ENCODE measurements at regions not wholly inside any gene's neighbourhood (a gene's known extent, or its start where the extent isn't known, plus 50 kb on each side); places are given as distances from the start of the nearest gene placed in this dataset.
"Not testable (repeated sequence)": the region's sequence is repeated elsewhere in the genome, so short reads cannot be mapped to it uniquely, and the experiment has no call there.

GRCh38 chr1:94672934-94673333 lies 131.4 kb upstream of the F3 start:
- no peak for DNase-seq

DNA sequence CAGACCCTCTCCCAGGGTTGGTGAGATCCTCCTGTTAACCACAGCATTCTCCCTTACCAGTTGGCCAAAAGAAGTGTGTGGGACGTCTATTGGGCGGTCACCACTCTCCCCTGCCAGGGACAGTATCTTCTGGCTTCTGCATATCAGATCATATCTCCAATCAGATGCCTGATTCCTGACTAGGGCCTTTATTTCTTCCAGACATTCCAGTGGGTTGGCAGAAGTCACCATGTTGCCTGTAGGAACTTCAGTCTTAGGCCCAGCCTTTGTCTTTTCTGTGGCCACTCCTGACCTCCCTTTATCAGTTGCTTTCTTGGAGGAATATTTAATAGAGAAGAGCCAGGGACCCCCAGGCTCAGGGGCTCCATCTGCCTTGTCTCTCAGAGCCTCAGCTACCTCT lies 130.4 kb upstream of the F3 start:
- DNase-seq = no peak

DNA sequence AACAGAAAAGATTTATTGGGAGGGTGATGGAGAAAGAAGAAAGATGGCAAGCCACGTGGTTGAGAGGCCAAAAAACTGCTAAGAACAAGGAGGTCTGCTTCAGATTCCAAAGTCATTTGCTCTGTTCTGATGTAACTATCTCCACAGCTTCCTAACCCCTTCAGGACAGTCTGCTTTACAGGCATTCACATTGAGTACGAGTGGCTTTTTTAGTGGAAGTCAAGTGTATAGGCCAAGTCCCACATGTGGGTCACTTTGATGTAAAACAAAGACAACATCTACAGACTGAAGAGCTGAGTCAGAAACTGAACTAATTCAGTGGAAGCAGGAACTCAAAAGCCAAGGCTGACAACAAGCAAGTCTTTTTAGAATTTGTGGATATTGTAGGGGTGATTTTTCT lies 128.7 kb upstream of the F3 start:
- no peak for DNase-seq

GRCh38 chr1:94669198-94669597 lies 127.6 kb upstream of the F3 start:
- DNase-seq = no peak

- no peak for DNase-seq
These were observed 127.0 kb upstream of the F3 start for GRCh38 chr1:94668528-94668927.

GRCh38 chr1:94667818-94668217 lies 126.3 kb upstream of the F3 start:
- DNase-seq = no peak

GRCh38 chr1:94666797-94667196 lies 125.2 kb upstream of the F3 start:
- no peak for DNase-seq

DNA sequence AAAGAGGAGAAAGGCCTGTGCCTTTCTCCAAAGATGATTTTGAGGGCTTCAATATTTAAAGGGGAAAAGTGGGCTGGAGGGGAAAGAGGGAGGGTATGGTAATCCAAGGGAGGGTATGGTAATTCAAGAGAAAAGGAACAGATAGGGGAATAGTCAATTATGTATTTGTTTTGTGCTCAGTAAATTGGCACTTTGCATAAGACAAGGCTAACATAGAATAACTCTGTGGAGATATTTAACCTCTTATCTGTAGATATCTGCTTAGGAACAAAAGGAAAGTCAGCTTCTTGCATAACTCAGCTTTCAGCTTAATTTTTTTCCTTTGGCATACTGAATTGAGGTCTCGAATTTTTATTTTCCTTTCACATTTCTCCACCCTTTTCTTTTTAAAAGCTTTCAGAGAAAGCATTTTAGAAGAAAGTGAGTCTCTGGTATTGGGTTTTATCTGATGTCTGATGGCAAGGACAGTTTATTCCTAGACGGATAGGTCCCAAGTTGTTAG lies 119.9 kb upstream of the F3 start:
- DNase-seq = no peak

- no peak for DNase-seq
These were observed 119.4 kb upstream of the F3 start for GRCh38 chr1:94660994-94661393.

GRCh38 chr1:94660258-94660657 lies 118.7 kb upstream of the F3 start:
- no peak for DNase-seq

GRCh38 chr1:94659202-94659601 lies 117.6 kb upstream of the F3 start:
- not testable (repeated sequence) for DNase-seq

- DNase-seq = no peak
These were observed 116.7 kb upstream of the F3 start for GRCh38 chr1:94658221-94658620.

- DNase-seq = not testable (repeated sequence)
These were observed 116.2 kb upstream of the F3 start for GRCh38 chr1:94657776-94658175.

GRCh38 chr1:94656967-94657366 lies 115.4 kb upstream of the F3 start:
- no peak for DNase-seq

- DNase-seq = no peak
These were observed 113.4 kb upstream of the F3 start for GRCh38 chr1:94654919-94655318.

- DNase-seq = no peak
These were observed 112.9 kb upstream of the F3 start for GRCh38 chr1:94654459-94654858.

DNA sequence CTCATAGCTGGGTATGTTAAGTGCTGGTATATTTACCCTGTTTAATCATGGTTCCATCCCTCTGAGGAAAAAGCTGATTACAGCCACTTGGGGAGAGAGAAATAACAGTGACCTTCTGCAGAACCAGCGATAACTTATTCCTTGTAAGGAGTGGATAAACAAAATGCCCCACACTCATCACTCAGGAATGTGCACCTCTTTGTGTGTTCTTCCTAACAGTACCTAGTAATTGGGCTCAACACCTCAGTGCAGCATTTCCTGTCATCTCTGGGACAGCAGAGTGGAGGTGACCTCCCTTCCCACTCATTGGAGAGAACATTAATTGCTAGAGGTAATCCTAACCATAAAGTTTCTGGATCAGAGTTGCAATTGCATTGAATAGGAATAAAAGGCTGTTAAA lies 112.5 kb upstream of the F3 start:
- no peak for DNase-seq

- DNase-seq = no peak
These were observed 111.9 kb upstream of the F3 start for GRCh38 chr1:94653454-94653853.

- peak in 1 of 4 experiments; percentile 45 for DNase-seq
These were observed 109.5 kb upstream of the F3 start for GRCh38 chr1:94651076-94651475.

- no peak for DNase-seq
These were observed 108.7 kb upstream of the F3 start for GRCh38 chr1:94650301-94650700.

DNA sequence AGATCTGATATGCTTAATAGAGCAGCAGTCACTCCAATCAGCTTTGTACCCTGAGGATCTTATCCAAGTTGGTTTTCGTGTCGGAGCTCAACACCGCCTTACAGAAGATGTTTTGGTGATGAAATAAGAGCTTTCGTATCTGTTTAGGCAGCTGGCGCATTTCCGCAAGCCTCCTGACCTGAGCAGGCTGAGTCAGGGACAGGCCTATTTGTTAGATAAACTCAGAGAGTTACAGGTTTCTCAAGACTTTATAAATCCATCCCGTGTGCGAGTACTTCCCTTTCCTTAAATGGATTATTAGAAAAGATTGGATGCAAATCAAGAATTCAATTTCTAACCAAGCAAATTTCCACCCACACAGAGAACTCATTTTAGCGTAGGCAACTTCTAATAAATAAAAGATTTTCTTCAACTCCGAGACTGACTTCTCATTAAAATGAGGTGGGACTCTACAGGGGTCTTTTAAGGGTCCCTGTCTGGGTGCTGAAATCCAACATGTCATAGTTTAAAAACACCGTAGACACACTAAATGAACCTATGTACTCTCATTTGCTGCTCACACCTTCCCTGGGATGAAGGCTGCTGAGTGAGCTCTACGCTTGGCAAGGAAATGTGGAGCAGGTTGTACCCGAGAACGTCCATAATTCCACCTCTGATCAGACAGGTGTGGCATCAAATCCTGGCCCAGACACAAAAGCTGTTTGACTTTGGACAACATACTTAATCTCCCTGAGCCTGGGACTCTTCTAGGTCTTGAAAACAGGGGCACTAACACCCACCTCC lies 106.9 kb upstream of the F3 start:
- DNase-seq = no peak

DNA sequence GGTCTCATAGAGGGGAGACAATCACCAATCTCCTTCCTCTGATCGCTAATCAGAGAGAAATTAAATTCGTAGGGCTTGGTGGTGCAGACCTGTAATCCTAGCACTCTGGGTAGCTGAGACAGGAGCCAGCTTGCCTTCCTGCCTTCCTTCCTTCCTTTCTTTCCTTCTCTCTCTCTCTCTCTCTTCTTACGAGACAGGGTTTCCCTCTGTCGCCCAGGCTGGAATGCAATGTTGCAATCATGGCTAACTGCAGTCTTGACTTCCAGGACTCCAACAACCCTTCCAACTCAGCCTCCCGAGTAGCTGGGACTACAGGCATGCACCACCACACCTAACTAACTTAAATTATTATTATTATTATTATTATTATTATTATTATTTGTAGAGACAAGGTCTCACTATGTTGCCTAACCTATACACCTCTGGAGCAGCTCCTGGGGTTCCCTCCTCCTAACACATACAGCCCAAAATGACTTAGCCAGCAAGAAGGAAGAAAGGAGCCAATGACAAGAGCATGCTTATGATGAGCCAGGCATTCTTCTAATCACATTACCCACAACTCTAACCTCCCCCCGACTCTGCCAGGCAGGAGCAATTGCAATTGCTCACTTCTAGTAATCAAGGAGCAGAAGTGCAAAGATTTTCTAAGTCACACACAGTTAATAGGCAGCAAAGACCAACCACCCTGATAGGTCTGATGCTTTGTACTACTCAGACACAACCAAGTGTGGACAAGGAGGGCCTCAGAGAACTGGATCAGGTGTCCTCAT lies 105.4 kb upstream of the F3 start:
- DNase-seq = no peak

- DNase-seq = no peak
These were observed 104.6 kb upstream of the F3 start for GRCh38 chr1:94646141-94646643.

- no peak for DNase-seq
These were observed 102.8 kb upstream of the F3 start for GRCh38 chr1:94644352-94644751.
